B cell (primary cell): ENCODE measurements at regions not wholly inside any gene's neighbourhood (a gene's known extent, or its start where the extent isn't known, plus 50 kb on each side); places are given as distances from the start of the nearest gene placed in this dataset.

Source experiments
- ATAC-seq: fragments of 200-7000 bp; cut with Tn5 transposase; one replicate; pipeline ENCODE4 v1.10.0; 2021; ENCODE audit warnings: low read depth, mild to moderate bottlenecking, moderate number of reproducible peaks, moderate library complexity
- CTCF ChIA-PET: fragments of 350-600 bp; sonication (Branson Sonifier 250); formaldehyde crosslinking; loops from one replicate; lab custom pipeline; 2021; ENCODE audit warnings: antibody characterized with exemption, inconsistent platforms; lab: Charles Lee
- POLR2A ChIA-PET: fragments of 350-600 bp; sonication (Branson Sonifier 250); formaldehyde crosslinking; loops from one replicate; lab custom pipeline; 2021; ENCODE audit warnings: antibody characterized with exemption; lab: Charles Lee
- DNase-seq: peaks from one replicate; pipeline ENCODE4 v3.0.0; 2013
- H2AFZ ChIP-seq: 2 replicates; pipeline ENCODE4 v1.6.1; 2012; ENCODE audit warnings: mild to moderate bottlenecking, low read depth, low read length; ENCODE audit not compliant: insufficient read depth, poor library complexity, severe bottlenecking
- H3K27ac ChIP-seq, 2 donors: 1 replicate in 1 of 2; 2 replicates in 1 of 2; pipeline ENCODE4 v1.5.1; 2012 to 2013; ENCODE audit warnings: low read length in 2 of 2, mild to moderate bottlenecking in 2 of 2, moderate library complexity in 1 of 2
- H3K27me3 ChIP-seq, 4 experiments: fragments of 200-600 bp in 1 of 4; sonication (generic) in 1 of 4; replicated peaks in 1 of 4; 1 replicate in 2 of 4; 2 replicates in 2 of 4; pipeline versions ENCODE4 v1.6.1 to v1.7.0; 2013 to 2016; ENCODE audit warnings: low read length in 3 of 4, mild to moderate bottlenecking in 2 of 4, mixed read lengths in 1 of 4, moderate library complexity in 1 of 4; ENCODE audit not compliant: insufficient read depth in 4 of 4, control insufficient read depth in 3 of 4; ENCODE audit errors: control extremely low read depth in 1 of 4
- H3K36me3 ChIP-seq, 2 experiments: replicated peaks in 1 of 2; 1 replicate in 1 of 2; 2 replicates in 1 of 2; pipeline versions ENCODE4 v1.6.1 to v1.7.1; 2013; ENCODE audit warnings: low read length in 1 of 2; ENCODE audit not compliant: insufficient read depth in 2 of 2, control insufficient read depth in 1 of 2; ENCODE audit errors: control extremely low read depth in 1 of 2, extremely low read depth in 1 of 2
- H3K4me1 ChIP-seq, 2 donors: fragments of 200-600 bp in 1 of 2; sonication (generic) in 1 of 2; 1 replicate in 1 of 2; 2 replicates in 1 of 2; pipeline versions ENCODE4 v1.5.1 to v1.6.1; 2013 to 2017; ENCODE audit warnings: low read length in 2 of 2; ENCODE audit not compliant: control insufficient read depth in 2 of 2, insufficient read depth in 2 of 2
- H3K4me2 ChIP-seq: replicated peaks from 2 replicates; pipeline ENCODE3; 2012; ENCODE audit warnings: mild to moderate bottlenecking, low read depth, low read length; ENCODE audit not compliant: poor library complexity, severe bottlenecking
- H3K4me3 ChIP-seq, 5 experiments: fragments of 200-600 bp in 1 of 5; sonication (generic) in 1 of 5; 1 replicate in 3 of 5; 2 replicates in 2 of 5; pipeline versions ENCODE4 v1.5.1 to v1.7.0; 2011 to 2016; ENCODE audit warnings: low read length in 4 of 5, mild to moderate bottlenecking in 4 of 5, low read depth in 2 of 5, control low read depth in 1 of 5, moderate library complexity in 1 of 5; ENCODE audit not compliant: insufficient read depth in 1 of 5; ENCODE audit errors: control extremely low read depth in 1 of 5, extremely low read depth in 1 of 5
- H3K79me2 ChIP-seq: fragments of 200-600 bp; sonication (generic); one replicate; pipeline ENCODE4 v1.6.0; 2016; ENCODE audit warnings: low read length; ENCODE audit not compliant: control insufficient read depth, insufficient read depth
- H3K9ac ChIP-seq: fragments of 200-600 bp; sonication (generic); 2 replicates; pipeline ENCODE4 v1.6.1; 2017; ENCODE audit warnings: mild to moderate bottlenecking, low read length, moderate library complexity
- H3K9me3 ChIP-seq, 3 donors: one replicate each; pipeline versions ENCODE4 v1.6.1 to v1.7.1; 2013; ENCODE audit warnings: low read length in 2 of 3; ENCODE audit not compliant: control insufficient read depth in 2 of 3, insufficient read depth in 1 of 3; ENCODE audit errors: control extremely low read depth in 1 of 3
- H4K20me1 ChIP-seq: 2 replicates; pipeline ENCODE4 v1.6.0; 2012; ENCODE audit warnings: mild to moderate bottlenecking, low read length; ENCODE audit not compliant: insufficient read depth, control insufficient read depth, poor library complexity, severe bottlenecking
- H3K27ac Mint-ChIP-seq: one replicate; pipeline ENCODE4 v1.8.0; 2021; ENCODE audit warnings: mixed read lengths
- H3K27me3 Mint-ChIP-seq: one replicate; pipeline ENCODE4 v1.8.0; 2021; ENCODE audit warnings: mixed read lengths
- H3K4me1 Mint-ChIP-seq: one replicate; pipeline ENCODE4 v1.8.0; 2021; ENCODE audit warnings: mixed read lengths
- H3K4me3 Mint-ChIP-seq: one replicate; pipeline ENCODE4 v1.8.0; 2021; ENCODE audit warnings: mixed read lengths
- H3K9me3 Mint-ChIP-seq: one replicate; pipeline ENCODE4 v1.8.0; 2022; ENCODE audit warnings: mixed read lengths; ENCODE audit not compliant: insufficient read depth
- CTCF ChIP-seq: fragments of 200-600 bp; IDR thresholded peaks from one replicate; pipeline ENCODE4 v1.8.0; 2022; ENCODE audit warnings: antibody characterized with exemption, mild to moderate bottlenecking
- EZH2 ChIP-seq: IDR thresholded peaks from 2 replicates; pipeline ENCODE4 v1.6.1; 2012; ENCODE audit warnings: borderline replicate concordance, low read depth, mild to moderate bottlenecking, moderate library complexity, low read length; ENCODE audit not compliant: insufficient read depth, poor library complexity, severe bottlenecking
- WGBS: methylation state at CpG from one replicate; pipeline ENCODE4 v1.1.5; 2013; ENCODE audit warnings: missing lambda C conversion rate; ENCODE audit not compliant: insufficient coverage; 5-methylcytosine and 5-hydroxymethylcytosine counted together
- intact Hi-C: fragments of 100-400 bp; cut with micrococcal nuclease; formaldehyde crosslinking; loops from one replicate; pipeline ENCODE4 v1.10.0; 2022

DNA sequence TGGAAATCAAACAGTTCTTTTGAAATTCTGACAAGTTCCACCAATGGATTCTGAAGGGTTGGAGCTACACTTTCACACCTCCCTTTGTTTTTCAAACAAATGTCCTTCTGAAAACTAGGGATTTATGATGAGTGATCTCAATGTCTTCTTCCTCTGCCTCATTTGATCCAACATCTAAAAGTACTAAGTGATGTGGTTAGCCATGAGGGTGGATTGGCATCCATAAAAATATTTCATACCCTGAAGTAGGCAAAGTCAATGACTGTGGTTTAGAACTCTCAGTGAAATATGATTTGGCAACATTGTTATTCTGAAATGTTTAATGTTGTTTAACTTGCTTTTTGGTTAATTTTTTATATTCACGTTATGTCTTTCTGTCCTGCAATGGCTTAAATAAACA, 136.9 kb downstream of the MBL2 start:
- WGBS, result no CpG with 5 or more reads among the region's 1 CpG
- no peaks in the 10 kb centered on the region for H3K4me1 Mint-ChIP-seq

DNA sequence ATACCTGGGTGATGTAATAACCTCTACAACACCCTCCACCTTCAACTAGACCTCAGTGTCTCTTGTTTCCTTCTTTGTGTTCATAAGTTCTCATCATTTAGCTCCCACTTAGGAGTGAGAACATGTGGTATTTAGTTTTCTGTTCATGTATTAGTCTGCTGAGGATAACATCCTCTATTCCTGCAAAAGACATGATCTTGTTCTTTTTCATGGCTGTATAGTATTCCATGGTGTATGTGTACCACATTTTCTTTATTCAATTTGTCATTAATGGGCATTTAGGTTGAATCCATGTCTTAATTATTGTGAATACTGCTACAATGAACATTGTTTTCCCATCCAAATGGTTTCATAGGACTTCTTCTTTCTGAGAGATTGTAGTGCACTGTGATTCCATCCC, 135.7 kb downstream of the MBL2 start:
- Histone ChIP-seq H3K4me1 (no peaks in the 10 kb centered on the region), H3K79me2 (no peaks in the 10 kb centered on the region), H3K4me2 (no peak overlapping the region), H4K20me1 (no peaks in the 10 kb centered on the region), H3K27ac (no peak overlapping the region), H3K9ac (no peak overlapping the region), H3K9me3 (peaks cover 0 to 2% (median 0%) of the 10 kb centered on the region in 3 donors), H2AFZ (no peak overlapping the region), H3K36me3 (no peaks in the 10 kb centered on the region), H3K4me3 (no peak overlapping the region), H3K27me3 (no peaks in the 10 kb centered on the region)
- POLR2A ChIA-PET, result no interaction called here
- DNase-seq, result no peak
- Mint-ChIP-seq H3K9me3 (no peaks in the 10 kb centered on the region), H3K4me1 (no peaks in the 10 kb centered on the region), H3K27ac (no peak overlapping the region), H3K27me3 (no peaks in the 10 kb centered on the region), H3K4me3 (no peak overlapping the region)
- intact Hi-C loops, result no loop called here
- no peak for ATAC-seq
- CTCF ChIA-PET, result no interaction called here
- TF ChIP-seq CTCF (no peak), EZH2 (no peak)

More for the DNA sequence above, 136.9 kb downstream of the MBL2 start:
- ChIA-PET POLR2A (no interaction called here), CTCF (no interaction called here)
- Histone ChIP-seq H3K4me3 (no peak overlapping the region), H3K79me2 (no peaks in the 10 kb centered on the region), H3K9ac (no peak overlapping the region), H3K27ac (no peak overlapping the region), H3K4me2 (no peak overlapping the region), H3K36me3 (no peaks in the 10 kb centered on the region), H2AFZ (no peak overlapping the region), H3K4me1 (no peaks in the 10 kb centered on the region), H4K20me1 (no peaks in the 10 kb centered on the region), H3K27me3 (no peaks in the 10 kb centered on the region), H3K9me3 (peaks cover 0 to 2% (median 0%) of the 10 kb centered on the region in 3 donors)
- intact Hi-C loops, result no loop called here
- no peak for ATAC-seq
- Mint-ChIP-seq H3K27ac (no peak overlapping the region), H3K4me3 (no peak overlapping the region), H3K9me3 (no peaks in the 10 kb centered on the region), H3K27me3 (no peaks in the 10 kb centered on the region)
- DNase-seq, result no peak
- no peak for TF ChIP-seq EZH2
- no peak for TF ChIP-seq CTCF
